H9 (cell line): ENCODE measurements at regions not wholly inside any gene's neighbourhood (a gene's known extent, or its start where the extent isn't known, plus 50 kb on each side); places are given as distances from the start of the nearest gene placed in this dataset.

ENCODE experiments used
- DNase-seq: peaks from one replicate; pipeline ENCODE4 v3.0.0-alpha.2; 2017
- H2AFZ ChIP-seq: one replicate; pipeline ENCODE4 v1.6.1; 2013; ENCODE audit warnings: mild to moderate bottlenecking, low read length, control low read depth, moderate library complexity
- H2AK5ac ChIP-seq: 2 replicates; pipeline ENCODE4 v1.6.1; 2013; ENCODE audit warnings: low read length, control low read depth, mixed read lengths; ENCODE audit not compliant: insufficient read length
- H2BK120ac ChIP-seq: one replicate; pipeline ENCODE4 v1.6.1; 2013; ENCODE audit warnings: low read depth, mild to moderate bottlenecking, low read length, control low read depth, inconsistent platforms; ENCODE audit not compliant: poor library complexity, severe bottlenecking
- H2BK12ac ChIP-seq: 2 replicates; pipeline ENCODE4 v1.6.1; 2013; ENCODE audit warnings: low read length, control low read depth, mixed read lengths, low read depth; ENCODE audit not compliant: insufficient read length
- H2BK15ac ChIP-seq: 2 replicates; pipeline ENCODE4 v1.6.1; 2013; ENCODE audit warnings: low read depth, low read length, control low read depth
- H2BK20ac ChIP-seq: one replicate; pipeline ENCODE4 v1.6.1; 2013; ENCODE audit warnings: low read depth, mild to moderate bottlenecking, low read length, control low read depth, inconsistent platforms; ENCODE audit not compliant: poor library complexity, severe bottlenecking
- H2BK5ac ChIP-seq: 2 replicates; pipeline ENCODE4 v1.6.1; 2013; ENCODE audit warnings: low read length, control low read depth, mixed read lengths; ENCODE audit not compliant: insufficient read length
- H3K14ac ChIP-seq: 2 replicates; pipeline ENCODE4 v1.6.1; 2013; ENCODE audit warnings: low read length, control low read depth; ENCODE audit not compliant: insufficient read depth
- H3K18ac ChIP-seq: 2 replicates; pipeline ENCODE4 v1.6.1; 2013; ENCODE audit warnings: low read depth, mild to moderate bottlenecking, mixed read lengths, low read length, control low read depth; ENCODE audit not compliant: insufficient read length
- H3K23ac ChIP-seq: 2 replicates; pipeline ENCODE4 v1.6.1; 2013; ENCODE audit warnings: low read length, control low read depth, mixed read lengths, low read depth; ENCODE audit not compliant: insufficient read length
- H3K23me2 ChIP-seq: 2 replicates; pipeline ENCODE4 v1.6.1; 2013; ENCODE audit warnings: low read depth, mild to moderate bottlenecking, mixed read lengths, low read length, control low read depth; ENCODE audit not compliant: insufficient read length, poor library complexity, severe bottlenecking
- H3K27ac ChIP-seq: 2 replicates; pipeline ENCODE4 v1.5.1; 2013; ENCODE audit warnings: low read length, control low read depth, mixed read lengths, low read depth; ENCODE audit not compliant: insufficient read length
- H3K27me3 ChIP-seq: 2 replicates; pipeline ENCODE4 v1.6.1; 2013; ENCODE audit warnings: low read length, control low read depth, inconsistent platforms; ENCODE audit not compliant: insufficient read depth
- H3K4ac ChIP-seq: 2 replicates; pipeline ENCODE4 v1.6.1; 2013; ENCODE audit warnings: low read depth, mild to moderate bottlenecking, control low read depth, inconsistent platforms, low read length, moderate library complexity
- H3K4me1 ChIP-seq: 2 replicates; pipeline ENCODE4 v1.6.1; 2013; ENCODE audit warnings: low read length, control low read depth, inconsistent platforms; ENCODE audit not compliant: insufficient read depth
- H3K4me2 ChIP-seq: 2 replicates; pipeline ENCODE4 v1.6.1; 2013; ENCODE audit warnings: low read length, control low read depth, mixed read lengths; ENCODE audit not compliant: insufficient read length, insufficient read depth
- H3K56ac ChIP-seq: 2 replicates; pipeline ENCODE4 v1.6.1; 2013; ENCODE audit warnings: low read depth, mild to moderate bottlenecking, mixed read lengths, low read length, control low read depth; ENCODE audit not compliant: insufficient read length
- H3K79me1 ChIP-seq: 2 replicates; pipeline ENCODE4 v1.6.1; 2013; ENCODE audit warnings: low read depth, mild to moderate bottlenecking, moderate library complexity, low read length, control low read depth, inconsistent platforms; ENCODE audit not compliant: insufficient read depth, poor library complexity, severe bottlenecking
- H3K79me2 ChIP-seq: 2 replicates; pipeline ENCODE4 v1.6.1; 2013; ENCODE audit warnings: low read length, control low read depth, inconsistent platforms; ENCODE audit not compliant: insufficient read depth
- H3K9ac ChIP-seq: 2 replicates; pipeline ENCODE4 v1.6.1; 2013; ENCODE audit warnings: low read length, control low read depth, mixed read lengths; ENCODE audit not compliant: insufficient read length; ENCODE audit errors: extremely low read depth
- H3K9me3 ChIP-seq: one replicate; pipeline ENCODE4 v1.6.1; 2013; ENCODE audit warnings: low read depth, low read length, inconsistent platforms; ENCODE audit not compliant: control insufficient read depth
- H3T11ph ChIP-seq: one replicate; pipeline ENCODE4 v1.6.1; 2013; ENCODE audit warnings: mild to moderate bottlenecking, low read length, control low read depth, inconsistent platforms
- H4K20me1 ChIP-seq: one replicate; pipeline ENCODE4 v1.6.1; 2013; ENCODE audit not compliant: control insufficient read depth, insufficient read length, insufficient read depth
- H4K5ac ChIP-seq: 2 replicates; pipeline ENCODE4 v1.6.1; 2013; ENCODE audit warnings: low read depth, mild to moderate bottlenecking, mixed read lengths, low read length, control low read depth; ENCODE audit not compliant: insufficient read length
- H4K8ac ChIP-seq: replicated peaks from 2 replicates; pipeline ENCODE4 v1.6.1; 2013; ENCODE audit warnings: low read length, control low read depth, mixed read lengths, low read depth; ENCODE audit not compliant: insufficient read length
- H4K91ac ChIP-seq: 2 replicates; pipeline ENCODE4 v1.6.1; 2013; ENCODE audit warnings: low read depth, mild to moderate bottlenecking, moderate library complexity, mixed read lengths, low read length, control low read depth; ENCODE audit not compliant: insufficient read length
- H3K27ac Mint-ChIP-seq, 3 experiments: 2 replicates in 2 of 3; 3 replicates in 1 of 3; pipeline ENCODE4 v1.8.0; 2020 to 2021; ENCODE audit warnings: mixed read lengths in 3 of 3, mild to moderate bottlenecking in 1 of 3, moderate library complexity in 1 of 3
- H3K27me3 Mint-ChIP-seq: 2 replicates; pipeline ENCODE4 v1.8.0; 2021; ENCODE audit warnings: low read depth, mild to moderate bottlenecking, moderate library complexity, mixed read lengths
- H3K36me3 Mint-ChIP-seq, 3 experiments: 2 replicates in 2 of 3; 3 replicates in 1 of 3; pipeline ENCODE4 v1.8.0; 2020 to 2021; ENCODE audit warnings: low read depth in 3 of 3, mixed read lengths in 3 of 3; ENCODE audit not compliant: insufficient read depth in 1 of 3
- H3K4me1 Mint-ChIP-seq, 2 experiments: 2 replicates each; pipeline ENCODE4 v1.8.0; 2020; ENCODE audit warnings: mixed read lengths in 2 of 2
- H3K4me3 Mint-ChIP-seq, 2 experiments: 2 replicates in 1 of 2; 3 replicates in 1 of 2; pipeline ENCODE4 v1.8.0; 2020 to 2021; ENCODE audit warnings: mild to moderate bottlenecking in 2 of 2, mixed read lengths in 2 of 2, moderate library complexity in 1 of 2
- H3K9me3 Mint-ChIP-seq, 2 experiments: 2 replicates in 1 of 2; 3 replicates in 1 of 2; pipeline ENCODE4 v1.8.0; 2020; ENCODE audit warnings: mild to moderate bottlenecking in 2 of 2, mixed read lengths in 2 of 2, moderate library complexity in 1 of 2
- WGBS: extraction: QIAGEN DNeasy Blood & Tissue Kit; methylation state at CpG from one replicate; pipeline ENCODE4 v1.1.7; 2013; ENCODE audit warnings: missing lambda C conversion rate, low lambda C conversion rate, mixed read lengths; ENCODE audit not compliant: insufficient read length; ENCODE audit errors: extremely low coverage; 5-methylcytosine and 5-hydroxymethylcytosine counted together
- TF ChIP-seq, protein P1 (sequence below): fragments of 200-600 bp; sonication (generic); conservative IDR thresholded peaks from 3 replicates; pipeline ENCODE4 v1.8.0; 2021; ENCODE audit warnings: antibody characterized with exemption, mild to moderate bottlenecking

- H3K4me1 ChIP-seq: no peaks in the 10 kb centered on the region
- H3K27me3 Mint-ChIP-seq: peaks cover 24% of the 10 kb centered on the region
- no peaks in the 10 kb centered on the region for H3K23me2 ChIP-seq
Measured at GRCh38 chr20:40589581-40589980, 99.5 kb downstream of the MAFB start.

More at GRCh38 chr20:40589581-40589980, 99.5 kb downstream of the MAFB start:
- H2BK5ac ChIP-seq: no peak overlapping the region
- no peaks in the 10 kb centered on the region for H3K79me1 ChIP-seq
- no peaks in the 10 kb centered on the region for H3K4me1 Mint-ChIP-seq
- no peak overlapping the region for H2BK12ac ChIP-seq
- no peak overlapping the region for H3K23ac ChIP-seq
- no peak overlapping the region for H2BK20ac ChIP-seq
- H2BK15ac ChIP-seq: no peak overlapping the region
- no peak overlapping the region for H3K9ac ChIP-seq
- TF ChIP-seq, protein P1, sequence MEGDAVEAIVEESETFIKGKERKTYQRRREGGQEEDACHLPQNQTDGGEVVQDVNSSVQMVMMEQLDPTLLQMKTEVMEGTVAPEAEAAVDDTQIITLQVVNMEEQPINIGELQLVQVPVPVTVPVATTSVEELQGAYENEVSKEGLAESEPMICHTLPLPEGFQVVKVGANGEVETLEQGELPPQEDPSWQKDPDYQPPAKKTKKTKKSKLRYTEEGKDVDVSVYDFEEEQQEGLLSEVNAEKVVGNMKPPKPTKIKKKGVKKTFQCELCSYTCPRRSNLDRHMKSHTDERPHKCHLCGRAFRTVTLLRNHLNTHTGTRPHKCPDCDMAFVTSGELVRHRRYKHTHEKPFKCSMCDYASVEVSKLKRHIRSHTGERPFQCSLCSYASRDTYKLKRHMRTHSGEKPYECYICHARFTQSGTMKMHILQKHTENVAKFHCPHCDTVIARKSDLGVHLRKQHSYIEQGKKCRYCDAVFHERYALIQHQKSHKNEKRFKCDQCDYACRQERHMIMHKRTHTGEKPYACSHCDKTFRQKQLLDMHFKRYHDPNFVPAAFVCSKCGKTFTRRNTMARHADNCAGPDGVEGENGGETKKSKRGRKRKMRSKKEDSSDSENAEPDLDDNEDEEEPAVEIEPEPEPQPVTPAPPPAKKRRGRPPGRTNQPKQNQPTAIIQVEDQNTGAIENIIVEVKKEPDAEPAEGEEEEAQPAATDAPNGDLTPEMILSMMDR: no peak
- WGBS: no CpG with 5 or more reads among the region's 2 CpGs
- H3K27me3 ChIP-seq: no peaks in the 10 kb centered on the region
- H2AK5ac ChIP-seq: no peak overlapping the region
- H3K9me3 ChIP-seq: no peaks in the 10 kb centered on the region
- no peak overlapping the region for H3K56ac ChIP-seq
- H3K79me2 ChIP-seq: no peaks in the 10 kb centered on the region
- no peak for DNase-seq
- no peak overlapping the region for H3K4ac ChIP-seq
- H4K8ac ChIP-seq: no peak overlapping the region
- H4K20me1 ChIP-seq: no peaks in the 10 kb centered on the region
- no peak overlapping the region for H4K5ac ChIP-seq
- H3K4me2 ChIP-seq: no peak overlapping the region
- H3T11ph ChIP-seq: no peak overlapping the region
- peaks cover 2 to 4% of the 10 kb centered on the region in 2 experiments; a peak in 3 of 5 replicates for H3K9me3 Mint-ChIP-seq
- no peak overlapping the region for H2AFZ ChIP-seq
- no peak overlapping the region for H3K4me3 Mint-ChIP-seq
- H3K27ac Mint-ChIP-seq: no peak overlapping the region
- no peak overlapping the region for H3K27ac ChIP-seq
- no peak overlapping the region for H3K18ac ChIP-seq
- no peak overlapping the region for H2BK120ac ChIP-seq
- no peak overlapping the region for H3K14ac ChIP-seq
- H3K36me3 Mint-ChIP-seq: peaks cover 0 to 4% (median 0%) of the 10 kb centered on the region in 3 experiments; a peak in 1 of 7 replicates
- H4K91ac ChIP-seq: no peak overlapping the region
